HG03064 (cell line): ENCODE measurements at regions not wholly inside any gene's neighbourhood (a gene's known extent, or its start where the extent isn't known, plus 50 kb on each side); places are given as distances from the start of the nearest gene placed in this dataset.
"Not testable (repeated sequence)": the region's sequence is repeated elsewhere in the genome, so short reads cannot be mapped to it uniquely, and the experiment has no call there.

Experiments used
- ATAC-seq: cut with Tn5 transposase; IDR thresholded peaks from one replicate; pipeline ENCODE4 v1.9.1; 2021; ENCODE audit warnings: low read depth; ENCODE audit not compliant: unreplicated experiment

DNA sequence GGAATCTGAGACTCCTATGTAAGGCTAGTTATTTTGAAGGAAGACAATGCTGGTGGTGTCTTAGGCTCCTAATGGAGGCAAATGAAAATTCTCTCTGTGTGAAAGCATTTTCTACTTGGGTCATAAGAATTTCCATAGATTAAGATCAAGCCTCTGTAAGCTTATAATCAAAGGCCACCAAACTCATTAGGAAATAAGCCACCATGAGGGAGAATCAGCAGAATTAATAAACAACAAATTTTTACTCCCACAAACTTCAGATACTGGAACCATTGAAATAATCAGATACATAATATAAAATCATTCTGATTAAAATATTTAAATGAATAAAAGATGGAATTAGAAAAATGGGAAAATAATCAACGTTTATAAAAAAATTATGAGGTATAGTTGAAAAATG lies 178.7 kb downstream of the NPIPA8 start:
- ATAC-seq: not testable (repeated sequence)

DNA sequence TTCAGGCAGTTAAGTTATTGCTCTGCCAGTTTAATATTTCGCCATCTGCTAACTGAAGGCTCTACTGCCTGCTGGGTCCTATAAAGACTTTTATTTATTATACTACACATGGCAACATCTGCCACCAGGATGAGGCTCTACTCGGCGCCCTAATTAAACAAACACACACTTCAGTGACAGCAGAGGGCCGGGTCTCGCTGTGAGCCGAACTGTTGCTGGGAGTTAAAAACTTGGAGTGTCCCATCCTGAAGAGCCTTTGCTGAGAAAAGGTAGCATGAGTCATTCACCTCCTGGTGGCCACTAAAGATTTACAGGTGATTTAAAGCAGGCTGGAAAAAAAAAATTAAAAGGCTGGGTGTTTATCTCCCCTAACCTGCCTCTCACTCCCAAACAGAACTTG lies 183.7 kb downstream of the NPIPA8 start:
- not testable (repeated sequence) for ATAC-seq

DNA sequence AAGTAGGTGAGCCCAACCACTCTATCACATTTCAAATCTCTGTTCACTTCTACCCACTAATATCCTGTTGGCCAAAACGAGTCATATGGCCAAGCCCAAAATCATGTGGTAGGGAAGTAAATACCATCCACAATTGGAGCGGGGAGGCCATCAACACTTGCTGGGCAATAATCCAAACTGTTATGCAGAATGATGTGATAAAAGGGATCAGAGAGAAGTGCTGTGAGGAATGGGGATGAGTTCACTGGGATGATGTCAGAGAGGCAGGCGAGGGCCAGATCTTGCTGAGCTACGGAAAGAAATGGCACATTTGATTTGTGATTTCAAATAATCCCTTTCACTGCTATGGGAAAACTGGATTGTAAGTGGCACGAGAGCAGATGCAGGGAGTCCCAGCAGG lies 188.4 kb downstream of the NPIPA8 start:
- ATAC-seq: not testable (repeated sequence)

DNA sequence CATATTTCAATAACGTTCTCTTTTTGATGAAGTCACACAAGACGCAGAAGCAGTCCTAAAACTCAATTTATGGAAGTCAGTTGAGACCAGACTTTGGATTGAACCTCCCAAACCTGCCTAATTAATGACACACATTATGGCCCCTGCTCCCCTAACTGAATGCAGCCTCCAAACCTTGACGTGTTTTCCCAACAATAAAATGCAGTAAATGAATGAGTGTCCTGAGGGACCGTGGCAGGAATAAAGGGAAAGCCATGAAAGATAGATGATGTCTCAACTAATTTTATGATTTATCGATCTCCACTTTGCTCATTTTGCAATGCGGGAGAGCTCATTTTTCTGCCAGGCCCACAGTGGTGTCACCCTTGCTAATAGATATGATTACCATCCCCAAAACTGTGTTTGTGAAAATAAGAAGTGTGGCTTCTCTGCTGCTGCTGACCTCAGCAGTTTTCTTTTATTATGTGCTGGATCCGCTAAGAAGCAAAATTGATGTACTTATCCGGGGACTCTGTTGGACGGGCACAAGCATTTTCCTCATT lies 189.9 kb downstream of the NPIPA8 start:
- not testable (repeated sequence) for ATAC-seq

DNA sequence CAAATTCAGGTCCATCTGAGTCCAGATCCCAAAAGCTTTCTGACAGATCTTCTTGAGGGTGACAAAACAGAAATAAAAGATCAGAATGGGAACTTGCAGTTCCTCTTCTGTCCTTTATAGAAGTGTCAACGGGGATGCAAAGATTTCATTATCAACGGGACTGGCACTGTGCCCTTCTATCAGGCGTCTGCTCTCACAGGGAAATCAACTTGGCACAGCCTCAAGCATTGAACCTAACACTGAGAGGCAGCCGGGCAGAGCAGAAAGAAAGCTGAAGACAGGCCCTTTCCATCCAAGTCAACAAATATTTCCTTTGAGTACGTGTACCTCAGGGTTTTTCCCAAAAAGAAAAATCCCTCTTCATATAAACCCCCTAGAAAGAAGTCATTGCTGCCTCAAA lies 194.5 kb downstream of the NPIPA8 start:
- not testable (repeated sequence) for ATAC-seq

DNA sequence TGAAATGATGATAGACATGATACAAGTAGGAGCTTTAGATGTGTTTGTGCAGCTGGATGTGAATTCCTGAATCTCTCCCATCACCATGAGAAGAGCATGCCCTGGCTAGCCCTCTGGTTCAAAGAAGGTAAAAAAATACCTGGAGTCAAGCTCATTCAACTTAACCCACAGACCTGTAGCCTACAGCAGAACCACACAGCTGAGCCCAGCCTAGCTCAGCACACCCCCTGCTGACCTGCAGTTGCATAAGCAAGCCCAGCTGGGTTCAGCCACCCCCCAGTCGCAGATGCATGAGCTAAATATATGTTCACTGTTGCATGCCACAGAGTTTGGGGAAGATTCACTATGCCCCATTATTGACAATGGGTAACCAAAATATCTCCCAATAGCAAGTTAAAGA lies 200.2 kb downstream of the NPIPA8 start:
- ATAC-seq: not testable (repeated sequence)

DNA sequence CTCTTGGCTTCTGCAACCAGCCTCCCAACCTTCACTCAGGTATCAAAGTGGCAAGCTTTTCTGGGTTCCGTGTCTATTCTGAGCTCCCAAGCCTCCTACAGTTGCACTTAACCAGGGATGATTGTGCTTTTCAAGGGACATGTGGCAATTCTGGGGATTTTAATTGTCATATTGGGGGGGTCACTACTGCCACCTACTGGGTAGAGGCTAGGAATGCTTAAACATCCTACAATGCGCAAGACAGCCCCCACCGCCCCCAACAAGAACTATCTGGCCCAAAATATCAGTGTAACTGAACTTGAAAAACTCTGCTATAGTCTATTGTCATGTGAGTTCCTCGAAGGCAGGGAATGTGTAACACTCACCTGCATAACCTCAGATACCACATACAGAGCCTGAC lies 201.5 kb downstream of the NPIPA8 start:
- ATAC-seq: not testable (repeated sequence)

DNA sequence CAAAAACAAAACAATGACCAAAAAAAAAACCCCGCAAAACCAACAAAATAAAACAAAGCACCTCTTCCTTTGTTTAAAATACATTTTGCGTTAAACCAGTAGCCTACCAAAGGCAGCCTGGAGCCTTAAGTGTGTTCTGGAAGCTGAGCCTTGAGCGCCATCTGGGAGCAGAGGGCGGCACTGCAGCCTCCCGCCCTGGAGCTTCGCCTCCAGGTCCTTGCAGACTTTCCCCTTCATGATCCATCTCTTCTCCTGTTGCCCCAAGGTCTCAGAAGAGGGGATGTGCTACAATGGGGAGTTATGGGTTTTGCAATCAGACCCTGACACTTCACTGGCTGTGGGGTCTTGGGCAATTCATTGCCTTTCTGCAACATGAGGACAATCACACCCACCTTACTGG lies 204.9 kb downstream of the NPIPA8 start:
- not testable (repeated sequence) for ATAC-seq

DNA sequence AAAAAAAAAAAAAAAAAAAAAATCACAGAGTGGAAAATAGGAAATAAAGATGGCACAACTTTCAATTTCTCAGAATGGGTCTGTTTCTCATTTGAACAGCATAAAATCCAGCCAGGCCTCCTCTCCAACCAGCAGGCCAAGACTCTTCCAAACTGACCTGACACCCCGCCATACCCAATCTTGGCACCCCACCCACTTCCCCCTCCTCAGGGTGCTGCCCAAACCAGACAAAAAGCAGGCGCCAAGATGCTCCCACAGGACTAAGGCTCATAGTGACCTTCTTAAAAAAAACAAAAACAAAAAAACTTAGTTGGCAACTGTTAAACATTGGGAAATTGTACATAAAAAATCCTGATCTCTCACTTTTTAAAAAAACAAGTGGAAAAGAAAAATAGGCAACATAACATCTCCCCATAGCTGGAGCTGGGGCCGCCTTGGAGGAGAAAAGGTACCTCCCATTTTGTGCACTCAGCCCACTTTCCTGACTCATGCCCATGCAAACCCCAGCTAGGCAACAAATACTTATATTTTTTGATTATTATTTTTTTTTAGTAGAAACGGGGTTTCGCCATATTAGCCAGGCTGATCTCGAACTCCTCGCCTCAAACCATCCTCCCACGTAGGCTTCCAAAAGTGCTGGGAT lies 205.9 kb downstream of the NPIPA8 start:
- not testable (repeated sequence) for ATAC-seq

DNA sequence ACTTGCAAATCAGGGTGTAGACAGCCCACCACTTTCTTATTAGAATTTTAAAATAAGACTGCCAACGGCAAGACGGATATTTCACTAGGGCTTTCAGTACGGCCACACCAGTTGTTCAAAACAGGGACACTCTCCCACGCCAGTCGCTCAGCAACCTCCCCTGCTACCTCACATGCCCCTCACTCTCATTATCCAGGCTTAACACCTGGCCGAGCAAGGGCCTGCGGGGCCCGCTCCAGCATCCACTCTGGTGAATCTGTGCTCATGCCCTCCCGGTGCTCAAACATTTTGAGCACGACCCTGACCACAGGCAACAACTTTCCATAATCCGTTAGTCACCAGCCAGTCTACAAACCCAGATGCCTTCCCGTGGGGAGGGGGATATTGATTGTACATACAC lies 209.5 kb downstream of the NPIPA8 start:
- not testable (repeated sequence) for ATAC-seq

DNA sequence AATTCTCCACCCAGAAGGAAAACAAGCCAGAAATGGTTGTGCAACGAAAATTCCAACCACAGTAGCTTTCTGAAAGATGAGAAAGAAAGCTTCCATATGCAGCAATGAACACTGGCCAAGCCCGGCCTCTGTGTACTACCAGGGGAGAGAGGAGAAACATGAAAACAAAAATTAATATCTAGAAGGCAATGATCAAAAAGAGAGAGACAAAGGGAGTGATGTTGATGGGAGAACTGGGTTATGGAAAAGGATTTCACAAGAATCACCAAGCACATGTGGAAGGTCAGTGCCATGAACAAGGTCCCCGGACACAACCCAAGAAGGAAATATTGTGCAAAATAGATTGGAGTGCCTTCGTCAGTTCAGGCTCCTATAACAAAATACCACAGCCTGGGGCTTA lies 217.4 kb downstream of the NPIPA8 start:
- not testable (repeated sequence) for ATAC-seq

DNA sequence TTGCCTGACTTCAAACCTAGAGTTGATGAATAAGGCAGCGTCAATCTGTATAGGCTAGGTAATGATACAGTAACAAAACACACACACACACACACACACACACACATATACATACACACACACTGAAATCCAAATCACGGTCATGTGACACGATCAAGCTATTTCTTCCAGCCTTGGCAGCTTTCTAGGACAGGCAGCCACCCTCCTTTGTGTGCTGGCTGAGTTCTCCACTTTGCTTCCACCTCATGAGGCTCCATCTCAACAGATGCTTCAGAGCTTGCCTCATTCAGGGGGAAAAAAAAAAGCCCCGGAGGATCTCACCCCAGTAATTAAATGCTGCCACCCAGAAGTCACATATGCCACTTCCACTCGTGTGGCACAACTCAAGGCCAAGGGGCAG lies 217.9 kb downstream of the NPIPA8 start:
- ATAC-seq: not testable (repeated sequence)

DNA sequence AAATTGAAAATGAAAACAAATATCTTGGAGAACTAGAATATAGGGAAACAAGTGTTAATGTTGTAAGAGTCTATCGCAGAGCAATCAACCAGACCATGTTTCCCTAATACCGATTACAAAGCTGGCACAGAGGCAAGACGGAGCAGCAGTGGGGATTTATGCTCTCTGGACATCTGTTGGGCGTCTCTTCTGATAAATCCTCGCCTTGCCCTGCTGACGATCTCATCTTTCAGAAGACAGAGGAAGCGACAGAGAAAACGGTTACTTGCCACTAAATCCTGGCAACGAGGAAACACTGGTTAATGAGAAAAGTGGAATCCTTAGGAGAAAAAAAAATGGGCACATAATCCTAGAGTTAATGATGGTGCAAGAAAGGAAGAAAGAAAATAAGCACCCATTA lies 218.5 kb downstream of the NPIPA8 start:
- not testable (repeated sequence) for ATAC-seq

DNA sequence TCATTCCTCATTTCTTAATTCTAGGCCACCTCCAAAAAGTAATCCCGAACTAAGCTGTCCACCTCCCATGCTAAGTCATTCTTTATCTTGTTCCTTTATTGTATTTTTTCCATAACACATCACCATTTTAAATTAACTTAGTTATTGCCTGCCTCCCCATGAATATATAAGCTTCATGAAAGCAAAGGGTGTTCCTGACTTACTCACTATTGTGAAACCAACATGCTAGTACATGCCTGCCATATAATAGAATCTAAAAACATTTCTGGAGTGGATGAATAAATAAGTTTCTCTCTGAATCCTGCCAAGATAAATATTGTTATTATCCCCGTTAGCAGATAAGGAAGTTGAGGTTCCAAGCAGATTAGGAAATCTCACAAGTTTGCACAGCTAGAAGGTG lies 232.1 kb downstream of the NPIPA8 start:
- not testable (repeated sequence) for ATAC-seq

DNA sequence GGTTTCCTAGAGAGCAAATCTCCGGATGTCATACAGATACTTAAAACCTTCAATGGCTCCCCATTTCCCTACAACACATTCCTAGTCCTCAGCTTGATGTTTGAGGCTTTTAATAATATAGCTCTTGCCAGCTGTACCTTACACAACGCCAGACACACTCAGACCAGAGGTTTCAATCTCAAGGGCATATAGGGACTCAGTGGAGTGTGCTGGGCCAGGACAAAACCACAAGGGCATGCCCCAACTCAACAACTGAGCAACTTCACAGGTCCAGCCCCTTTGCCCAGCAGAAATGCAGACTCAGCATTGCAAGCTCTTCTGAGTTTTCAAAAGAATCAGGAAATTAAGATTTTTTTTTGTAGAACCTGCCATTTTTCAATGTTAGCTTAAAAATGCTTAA lies 235.5 kb downstream of the NPIPA8 start:
- not testable (repeated sequence) for ATAC-seq

DNA sequence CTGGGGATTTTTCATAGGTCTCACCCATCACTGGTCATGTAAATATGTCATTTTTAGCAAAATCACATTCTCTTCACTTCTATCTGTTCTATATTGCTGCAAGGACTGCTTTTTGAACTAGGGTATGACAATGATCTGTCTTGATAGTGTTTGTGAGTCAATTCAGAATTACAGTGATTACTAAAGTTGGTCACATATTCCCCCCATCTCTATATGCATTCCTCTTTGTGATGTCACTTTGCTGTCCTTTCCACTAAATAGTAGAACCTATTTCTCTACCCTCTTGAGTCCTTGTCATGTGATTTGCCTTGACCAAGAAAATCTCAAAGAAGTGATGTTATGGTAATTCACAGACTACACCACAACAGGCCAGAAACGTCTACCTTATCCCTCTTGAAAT lies 243.9 kb downstream of the NPIPA8 start:
- not testable (repeated sequence) for ATAC-seq

DNA sequence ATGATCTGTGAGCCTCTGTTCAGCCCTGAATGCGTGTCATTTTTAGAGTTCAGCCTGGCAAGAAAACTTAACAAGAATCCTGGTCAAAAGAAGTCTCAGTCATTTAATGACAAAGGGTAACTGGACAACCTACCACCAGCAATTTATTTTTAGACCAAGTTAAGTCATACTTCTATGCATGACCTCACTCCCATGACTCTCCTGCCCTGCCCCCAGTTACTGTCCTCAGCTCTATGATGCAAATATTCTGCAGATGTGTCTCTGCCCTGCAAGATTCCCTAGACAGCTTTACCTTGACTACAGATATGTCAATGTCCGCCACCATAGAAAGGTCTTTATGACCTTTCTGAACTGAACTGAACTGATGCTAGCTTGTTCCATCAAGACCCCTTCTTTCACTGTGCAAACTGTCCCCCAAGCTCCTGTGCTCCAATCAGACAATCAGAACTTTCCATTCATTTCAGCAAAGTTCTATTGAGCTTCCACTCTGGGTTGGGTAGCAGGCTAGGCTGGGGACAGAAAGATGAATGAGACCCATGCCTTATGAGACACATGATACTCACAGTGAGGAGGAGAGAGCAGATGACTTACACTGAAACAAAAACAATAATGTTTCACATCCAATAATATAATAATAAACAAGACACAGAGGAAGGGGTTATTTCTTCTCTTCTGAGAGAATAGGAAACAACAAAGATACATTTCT lies 255.7 kb downstream of the NPIPA8 start:
- not testable (repeated sequence) for ATAC-seq

DNA sequence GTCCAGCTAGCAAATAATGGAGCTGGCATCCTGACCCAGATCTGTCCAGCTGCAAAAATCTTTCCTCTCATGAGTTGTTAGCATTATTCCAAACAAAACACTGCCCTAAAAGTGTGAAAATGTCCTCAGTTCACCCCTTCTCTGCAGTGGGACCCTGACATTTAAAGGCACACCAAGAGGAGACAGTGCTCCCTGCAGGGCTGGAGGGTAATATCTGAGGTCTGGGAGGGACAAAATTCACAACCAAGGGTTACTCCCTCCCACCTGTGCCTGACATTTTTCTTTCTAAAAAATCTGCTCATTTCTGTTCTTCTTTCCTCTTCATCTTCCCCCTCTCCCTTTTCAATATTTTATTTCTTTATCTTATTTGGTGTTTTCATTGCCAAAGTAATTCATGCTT lies 258.6 kb downstream of the NPIPA8 start:
- ATAC-seq: not testable (repeated sequence)

DNA sequence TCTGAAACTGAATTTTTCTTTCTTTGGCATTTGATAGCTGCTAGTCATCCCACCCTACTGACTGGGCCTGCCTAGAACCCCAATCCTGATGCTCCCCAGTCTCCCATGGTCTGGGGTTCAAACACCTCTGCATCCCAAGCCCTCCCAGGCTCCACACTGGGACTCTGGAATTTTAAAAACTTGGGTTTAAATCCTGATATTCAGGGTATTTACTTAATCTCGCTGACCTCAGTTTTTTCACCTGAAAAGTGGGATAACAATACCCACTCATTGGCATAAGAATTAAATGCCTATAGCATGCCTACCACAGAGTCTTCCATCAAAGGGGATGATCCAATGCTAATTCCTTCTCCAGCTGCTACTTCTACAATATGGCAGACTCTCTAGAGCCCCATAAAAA lies 264.4 kb downstream of the NPIPA8 start:
- no peak for ATAC-seq

DNA sequence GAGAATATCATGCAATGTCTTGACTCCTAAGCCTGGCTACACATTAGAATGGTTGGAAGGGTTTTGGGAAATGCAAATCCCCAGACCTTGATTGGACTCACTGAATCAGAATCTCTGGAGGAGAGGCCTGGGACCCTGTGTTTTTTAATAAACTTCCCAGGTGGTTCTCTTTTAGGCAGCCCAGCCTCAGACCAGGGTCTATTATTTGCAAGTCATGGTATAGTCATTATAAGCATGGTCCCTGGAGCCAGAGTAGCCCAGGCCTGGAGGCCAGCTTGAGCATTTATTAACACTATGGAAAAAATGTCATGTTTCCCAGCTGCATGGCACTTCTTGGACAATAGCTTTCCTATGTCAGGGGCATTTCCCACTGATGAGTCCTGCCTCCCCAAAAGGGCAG lies 266.9 kb downstream of the NPIPA8 start:
- no peak for ATAC-seq

DNA sequence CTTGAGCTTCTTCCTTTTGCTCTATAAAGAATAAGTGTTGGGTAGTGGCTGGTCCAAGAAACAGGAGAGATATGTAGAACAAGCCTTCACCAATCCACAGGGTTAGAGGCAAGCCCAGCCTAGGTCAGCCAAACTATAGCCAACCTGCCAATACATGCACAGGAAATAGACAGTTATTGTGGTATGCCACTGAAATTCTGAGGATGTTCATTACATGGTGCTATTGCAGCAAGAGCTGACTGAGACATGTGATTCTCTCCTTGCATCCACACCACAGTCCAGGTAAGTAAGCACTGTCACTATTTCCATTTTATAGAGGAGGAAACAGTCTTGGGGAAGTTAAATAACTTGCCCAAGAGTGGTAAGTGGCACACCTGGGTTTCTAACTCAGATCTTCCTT lies 268.1 kb downstream of the NPIPA8 start:
- no peak for ATAC-seq

DNA sequence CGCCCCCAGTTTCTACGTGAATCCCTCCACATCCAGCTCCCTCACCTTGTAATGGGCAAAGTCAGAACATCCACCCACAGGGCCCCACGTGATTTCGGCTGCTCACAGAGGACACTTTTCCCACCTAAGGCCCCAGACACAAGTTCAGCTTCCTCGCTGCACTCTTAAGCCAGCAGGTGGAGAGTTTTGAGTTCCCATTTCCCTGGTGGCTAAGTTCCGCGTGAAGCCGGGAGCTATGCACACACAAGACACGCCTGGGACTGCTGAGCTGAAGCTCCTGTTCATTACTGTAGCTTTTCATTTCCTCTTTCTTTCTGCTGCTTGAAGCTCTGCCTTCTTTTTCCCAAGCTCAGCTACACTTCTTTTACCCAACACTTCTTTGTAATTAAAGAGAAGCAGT lies 273.8 kb downstream of the NPIPA8 start:
- ATAC-seq: no peak
